Hematopoietic multipotent progenitor cell treated with erythropoietin and hydrocortisone succinate and interleukin-3 and kit ligand, for 4 days (in vitro differentiated cells): ENCODE measurements at regions not wholly inside any gene's neighbourhood (a gene's known extent, or its start where the extent isn't known, plus 50 kb on each side); places are given as distances from the start of the nearest gene placed in this dataset.
A peak's percentile ranks its signal among the peaks of the same experiment; 100 is the strongest.

ENCODE experiments used
- DNase-seq: peaks from one replicate; pipeline ENCODE4 v3.0.0-alpha.2; 2015

- DNase-seq = no peak
These were observed 365.0 kb upstream of the CDH9 start for GRCh38 chr5:27403243-27403882.

DNA sequence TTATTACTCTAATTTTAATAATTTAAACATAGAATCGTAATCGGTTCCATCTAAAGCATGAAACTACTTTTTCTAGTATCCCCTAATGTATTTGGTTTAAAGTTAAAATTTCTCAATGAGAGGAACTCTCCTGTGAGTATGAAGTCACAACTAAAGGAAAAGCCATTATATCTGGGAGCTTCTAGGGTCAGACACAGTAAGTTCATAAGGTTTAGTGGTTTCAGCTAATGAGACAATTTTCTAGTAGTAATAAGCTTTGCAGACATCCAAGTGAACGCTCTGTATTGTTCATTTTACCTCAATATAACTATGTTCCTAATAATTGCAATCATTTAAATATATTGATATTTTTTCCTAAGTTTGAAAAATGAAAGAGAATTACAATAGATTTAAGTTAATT is 364.4 kb upstream of the CDH9 start:
- DNase-seq = no peak

GRCh38 chr5:27396998-27397397 is 358.6 kb upstream of the CDH9 start:
- no peak for DNase-seq

- peak; percentile 26 for DNase-seq
These were observed 354.3 kb upstream of the CDH9 start for GRCh38 chr5:27392716-27393115.

DNA sequence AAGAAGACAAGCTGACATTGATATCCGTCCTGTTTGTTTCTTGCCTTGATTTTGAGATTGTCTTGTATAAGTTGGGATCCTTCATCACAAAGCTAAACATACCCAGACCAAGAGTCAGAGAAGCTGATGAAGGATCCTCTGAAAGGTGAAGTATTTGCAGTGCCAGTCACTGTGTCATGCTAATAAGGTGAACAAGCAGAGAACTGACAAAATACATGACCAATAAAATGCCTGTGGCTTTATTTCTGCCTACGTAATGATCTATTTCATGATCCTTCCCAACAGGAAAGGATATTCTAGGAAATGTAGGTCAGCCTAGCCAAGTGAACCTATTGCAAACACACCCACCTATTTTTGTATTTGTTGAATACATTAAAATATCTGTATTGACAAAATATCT is 351.3 kb upstream of the CDH9 start:
- no peak for DNase-seq

DNA sequence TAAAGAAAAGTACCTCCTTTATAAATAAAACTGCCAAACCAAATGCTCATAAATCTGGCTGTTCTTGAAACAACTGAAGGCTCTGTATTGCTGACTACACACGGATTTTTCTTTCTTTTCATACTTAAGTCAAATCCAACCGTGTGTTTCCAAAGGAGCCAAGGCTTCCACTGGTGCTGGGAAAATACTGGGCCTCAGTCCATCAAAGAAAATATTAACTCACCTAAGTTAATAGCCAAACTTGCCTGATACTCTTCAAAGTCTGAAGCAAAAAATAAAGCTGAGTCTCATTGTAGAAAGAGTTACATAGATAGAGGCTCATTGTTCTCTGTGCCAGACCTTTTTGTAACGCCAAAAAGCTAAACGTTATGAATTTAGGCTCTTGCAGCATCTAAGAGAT is 350.4 kb upstream of the CDH9 start:
- DNase-seq = no peak

DNA sequence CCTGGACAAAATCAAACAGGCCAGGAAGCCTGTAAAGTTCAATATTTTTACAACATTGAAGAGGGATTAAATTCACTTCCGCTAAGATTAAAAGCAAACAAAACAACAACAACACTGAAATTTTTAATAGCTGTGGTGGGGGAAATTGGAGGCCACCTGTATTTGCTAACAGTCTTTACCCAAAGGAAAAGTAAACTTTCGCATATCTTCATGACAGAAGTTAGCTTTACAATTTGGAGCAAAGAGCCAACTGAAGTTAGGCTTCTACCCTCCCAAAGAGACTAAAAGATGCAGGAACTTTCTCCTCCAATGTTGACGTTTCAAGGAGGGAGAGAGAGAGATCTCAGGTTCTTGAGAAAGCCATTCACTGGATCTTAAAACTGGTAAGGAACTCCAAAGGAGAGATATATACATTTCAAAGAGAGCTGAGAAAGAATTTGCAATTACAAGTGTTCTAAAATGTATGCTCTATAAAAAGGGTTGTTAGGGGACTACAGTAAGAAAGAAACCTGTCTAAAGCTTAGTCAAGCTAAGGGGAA is 349.2 kb upstream of the CDH9 start:
- DNase-seq = no peak

DNA sequence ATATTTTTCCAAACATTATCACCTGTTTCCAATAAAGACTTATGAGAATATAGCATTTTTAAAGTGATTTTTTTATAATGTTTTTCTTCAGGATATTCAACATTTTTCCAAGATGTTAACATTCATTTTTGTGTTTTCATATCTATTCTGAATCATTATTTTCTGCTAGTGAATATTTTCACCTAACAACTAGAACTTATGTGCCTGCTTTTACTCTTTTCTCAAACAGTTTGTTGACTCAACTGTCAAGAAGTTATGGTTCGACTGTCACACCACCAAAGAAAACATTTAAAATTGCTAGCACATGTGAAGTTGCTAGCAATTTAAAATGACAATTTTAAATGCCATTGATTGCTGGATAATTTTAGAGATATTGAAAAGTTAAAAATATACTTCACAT is 343.3 kb upstream of the CDH9 start:
- no peak for DNase-seq

DNA sequence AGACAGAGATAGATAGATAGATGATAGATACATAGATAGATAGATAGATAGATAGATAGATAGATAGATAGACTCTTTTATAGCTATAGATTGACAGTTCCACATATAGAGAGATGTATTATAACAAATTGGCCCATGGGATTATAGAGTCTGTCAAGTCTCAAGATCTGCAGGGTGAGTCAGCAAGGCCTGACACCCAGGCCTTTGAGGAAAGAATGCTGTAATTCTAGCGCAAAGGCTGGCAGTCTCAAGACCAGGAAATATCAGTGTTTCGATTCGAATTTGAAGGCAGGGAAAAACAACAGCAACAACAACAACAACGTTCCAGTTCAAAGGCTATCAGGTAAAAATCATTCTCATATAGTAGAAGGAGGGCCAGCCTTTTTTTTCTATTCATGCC is 339.2 kb upstream of the CDH9 start:
- no peak for DNase-seq

DNA sequence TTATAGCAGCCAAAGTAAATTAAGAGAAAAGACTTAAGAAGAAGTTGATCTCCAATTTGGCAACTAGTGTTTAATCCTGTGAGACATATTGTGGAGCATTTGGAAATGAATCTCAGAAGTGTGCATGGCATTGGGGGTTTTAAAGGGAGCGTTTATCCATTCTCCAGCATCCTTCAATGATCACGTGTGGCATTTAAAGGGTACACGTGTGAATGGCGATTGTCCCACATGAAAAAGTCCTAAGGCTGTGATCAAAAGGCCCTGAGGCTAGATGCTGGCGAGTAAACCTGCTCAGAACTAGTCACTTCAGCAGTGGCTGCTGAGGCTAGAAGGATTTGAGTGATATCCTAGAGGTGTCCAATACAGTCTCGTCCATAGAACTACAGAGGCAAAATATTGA is 315.6 kb upstream of the CDH9 start:
- no peak for DNase-seq

GRCh38 chr5:27353540-27353939 is 315.2 kb upstream of the CDH9 start:
- no peak for DNase-seq

DNA sequence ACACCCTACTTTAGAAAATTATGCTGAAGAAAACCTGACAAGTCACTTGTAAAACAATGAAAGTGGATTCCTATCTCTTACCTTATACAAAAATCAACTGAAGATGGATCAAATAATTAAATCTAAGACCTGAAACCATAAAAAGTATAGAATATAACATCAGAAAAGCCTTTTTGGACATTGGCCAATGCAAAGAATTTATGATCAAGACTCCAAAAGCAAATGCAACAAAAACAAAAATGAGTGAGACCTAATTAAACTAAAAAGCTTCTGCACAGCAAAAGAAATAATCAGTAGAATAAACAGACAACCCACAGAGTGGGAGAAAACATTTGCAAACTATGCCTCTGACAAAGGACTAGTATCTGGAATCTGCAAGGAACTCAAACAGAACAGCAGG is 303.0 kb upstream of the CDH9 start:
- no peak for DNase-seq

GRCh38 chr5:27336817-27337216 is 298.4 kb upstream of the CDH9 start:
- no peak for DNase-seq

GRCh38 chr5:27328480-27328879 is 290.1 kb upstream of the CDH9 start:
- DNase-seq = no peak

DNA sequence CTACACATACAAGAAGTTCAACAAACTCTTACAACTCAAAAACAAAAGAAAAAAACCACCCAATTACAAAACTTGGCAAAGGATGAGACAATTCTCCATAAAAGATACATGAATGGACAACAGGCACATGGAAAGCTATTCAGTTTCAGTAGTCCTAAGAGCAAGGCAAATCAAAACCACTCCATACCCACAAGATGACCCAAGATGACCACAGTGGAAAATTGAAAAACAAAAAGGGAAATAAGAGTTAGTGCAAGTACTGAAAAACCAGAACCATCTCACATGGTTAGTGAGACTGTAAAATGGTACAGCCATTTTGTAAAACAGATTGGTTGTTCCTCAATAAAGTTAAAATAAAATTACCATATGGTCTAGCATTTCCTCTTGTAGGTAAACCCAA is 287.1 kb upstream of the CDH9 start:
- DNase-seq = peak; percentile 2

- DNase-seq = no peak
These were observed 280.3 kb upstream of the CDH9 start for GRCh38 chr5:27318701-27319100.

DNA sequence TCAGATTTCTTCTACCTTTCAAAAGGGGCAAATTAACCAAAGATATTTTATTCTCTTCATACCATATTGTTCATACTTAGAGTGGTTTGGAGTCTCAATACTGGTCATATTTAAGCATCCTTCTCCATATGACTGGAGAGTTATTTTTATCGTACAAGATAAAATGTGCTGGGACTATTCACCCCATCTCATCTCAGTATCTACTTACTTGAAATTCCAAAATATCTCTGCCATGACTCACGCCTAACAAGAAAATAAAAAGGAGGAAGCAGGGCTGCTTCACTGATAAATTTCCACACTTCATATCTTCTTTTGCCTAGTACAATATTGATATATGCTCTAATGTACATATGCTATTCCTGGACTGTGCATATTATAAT is 277.9 kb upstream of the CDH9 start:
- DNase-seq = no peak

GRCh38 chr5:27315363-27316270 is 277.2 kb upstream of the CDH9 start:
- no peak for DNase-seq

DNA sequence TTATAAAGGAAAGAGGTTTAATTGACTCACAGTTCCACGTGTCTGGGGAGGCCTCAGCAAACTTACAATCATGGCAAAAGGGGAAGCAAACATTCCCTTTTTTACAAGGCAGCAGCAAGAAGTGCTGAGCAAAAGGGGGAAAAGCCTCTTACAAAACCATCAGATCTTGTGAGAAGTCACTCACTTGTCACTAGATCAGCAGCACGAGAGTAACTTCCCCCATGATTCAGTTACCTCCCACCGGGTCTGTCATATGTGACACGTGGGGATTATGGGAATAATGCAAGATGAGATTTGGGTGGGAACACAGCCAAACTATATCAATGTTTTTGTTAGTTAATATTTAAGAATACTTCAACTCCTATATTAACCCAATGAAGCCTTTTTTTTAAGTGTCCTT is 275.2 kb upstream of the CDH9 start:
- peak; percentile 17 for DNase-seq

- DNase-seq = no peak
These were observed 274.0 kb upstream of the CDH9 start for GRCh38 chr5:27312291-27312893.

- DNase-seq = no peak
These were observed 273.2 kb upstream of the CDH9 start for GRCh38 chr5:27311544-27311943.

DNA sequence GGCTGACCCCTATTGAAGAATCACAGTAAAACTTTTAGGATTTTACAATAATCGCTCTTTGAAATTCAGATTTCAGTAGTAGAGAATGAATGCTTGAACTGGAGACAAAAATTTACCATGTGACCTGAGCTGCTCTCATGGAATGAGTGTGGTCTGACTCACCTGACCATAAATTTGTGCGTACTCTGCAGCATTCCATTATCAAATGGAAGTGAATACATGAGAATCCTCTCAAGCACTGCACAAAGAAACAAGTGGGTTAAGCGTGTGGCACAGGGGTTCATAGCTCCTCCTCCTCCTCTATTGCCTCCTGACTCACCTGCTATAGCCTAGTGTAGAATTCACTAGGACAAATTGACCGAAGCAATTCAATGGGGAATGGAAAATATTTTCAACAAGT is 269.8 kb upstream of the CDH9 start:
- no peak for DNase-seq

GRCh38 chr5:27290172-27290571 is 251.8 kb upstream of the CDH9 start:
- DNase-seq = no peak

GRCh38 chr5:27276119-27276518 is 237.7 kb upstream of the CDH9 start:
- no peak for DNase-seq
